ENCODE measurements at regions not wholly inside any gene's neighbourhood (a gene's known extent, or its start where the extent isn't known, plus 50 kb on each side); places are given as distances from the start of the nearest gene placed in this dataset.
"Not testable (repeated sequence)": the region's sequence is repeated elsewhere in the genome, so short reads cannot be mapped to it uniquely, and the experiment has no call there.

GRCh38 chr4:66767442-66767841 is 777.9 kb downstream of the CENPC start:
- intact Hi-C loops (cut with micrococcal nuclease; ENCODE audit: unreplicated experiment), result no loop called here
- DNase-seq (ENCODE audit: low spot score), result no peak
- no peak overlapping the region for H3K4me3 ChIP-seq (ENCODE audit: low read depth, low read length, poor library complexity, severe bottlenecking)
- H3K9me3 ChIP-seq (ENCODE audit: low read depth, low read length, poor library complexity, severe bottlenecking), result no peaks in the 10 kb centered on the region
- ChIA-PET CTCF (no interaction called here), POLR2A (ENCODE audit: low non-redundant PET) (no interaction called here)
- no peaks in the 10 kb centered on the region for H3K27me3 ChIP-seq (replicated peaks; ENCODE audit: insufficient read depth, low read depth, low read length, poor library complexity)
- TF ChIP-seq CTCF (conservative IDR thresholded peaks at IDR 0.05; ENCODE audit: low read depth, low read length), result no peak
- no peak for TF ChIP-seq EZH2 (IDR thresholded peaks at IDR 0.05; ENCODE audit: borderline replicate concordance, low read depth, low read length, poor library complexity, severe bottlenecking)
- no peaks in the 10 kb centered on the region for H3K36me3 ChIP-seq (ENCODE audit: insufficient read depth, low read length, poor library complexity, severe bottlenecking)
- no TSS peak for BruUV-seq (replicated peaks)
- no peak overlapping the region for H3K27ac ChIP-seq (ENCODE audit: low read depth, low read length, poor library complexity, severe bottlenecking)
- H3K4me1 ChIP-seq (ENCODE audit: insufficient read depth, low read length, poor library complexity, severe bottlenecking), result no peaks in the 10 kb centered on the region

DNA sequence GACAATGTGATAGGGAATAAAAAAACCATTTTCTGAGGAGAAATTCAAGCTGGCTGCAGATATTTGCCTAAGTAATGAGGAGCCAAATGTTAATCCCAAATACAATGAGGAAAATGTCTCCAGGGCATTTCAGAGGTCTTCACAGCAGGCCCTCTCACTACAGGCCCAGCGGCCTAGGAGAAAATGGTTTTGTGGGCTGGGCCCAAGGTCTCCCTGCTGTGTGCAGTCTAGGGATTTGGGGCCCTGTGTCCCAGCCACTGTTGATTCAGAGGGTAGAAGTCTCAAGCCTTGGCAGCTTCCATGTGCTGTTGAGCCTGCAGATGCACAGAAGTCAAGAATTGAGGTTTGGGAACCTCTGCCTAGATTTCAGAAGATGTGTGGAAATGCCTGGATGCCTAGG is 778.7 kb downstream of the CENPC start:
- ChIA-PET POLR2A (ENCODE audit: low non-redundant PET) (no interaction called here), CTCF (no interaction called here)
- no peak overlapping the region for H3K27ac ChIP-seq (ENCODE audit: low read depth, low read length, poor library complexity, severe bottlenecking)
- intact Hi-C loops (cut with micrococcal nuclease; ENCODE audit: unreplicated experiment), result no loop called here
- DNase-seq (ENCODE audit: low spot score), result peak; percentile 30
- H3K4me1 ChIP-seq (ENCODE audit: insufficient read depth, low read length, poor library complexity, severe bottlenecking), result no peaks in the 10 kb centered on the region
- H3K9me3 ChIP-seq (ENCODE audit: low read depth, low read length, poor library complexity, severe bottlenecking), result no peaks in the 10 kb centered on the region
- no peaks in the 10 kb centered on the region for H3K27me3 ChIP-seq (replicated peaks; ENCODE audit: insufficient read depth, low read depth, low read length, poor library complexity)
- BruUV-seq (replicated peaks), result no TSS peak
- H3K36me3 ChIP-seq (ENCODE audit: insufficient read depth, low read length, poor library complexity, severe bottlenecking), result no peaks in the 10 kb centered on the region
- TF ChIP-seq CTCF (conservative IDR thresholded peaks at IDR 0.05; ENCODE audit: low read depth, low read length), result no peak
- TF ChIP-seq EZH2 (IDR thresholded peaks at IDR 0.05; ENCODE audit: borderline replicate concordance, low read depth, low read length, poor library complexity, severe bottlenecking), result no peak
- no peak overlapping the region for H3K4me3 ChIP-seq (ENCODE audit: low read depth, low read length, poor library complexity, severe bottlenecking)

- TF ChIP-seq CTCF (conservative IDR thresholded peaks at IDR 0.05; ENCODE audit: low read depth, low read length) (no peak), EZH2 (IDR thresholded peaks at IDR 0.05; ENCODE audit: borderline replicate concordance, low read depth, low read length, poor library complexity, severe bottlenecking) (no peak)
- no peaks in the 10 kb centered on the region for H3K9me3 ChIP-seq (ENCODE audit: low read depth, low read length, poor library complexity, severe bottlenecking)
- no TSS peak for BruUV-seq (replicated peaks)
Measured at GRCh38 chr4:66750273-66750672, 795.0 kb downstream of the CENPC start.

GRCh38 chr4:66746918-66747317 is 798.4 kb downstream of the CENPC start:
- BruUV-seq (replicated peaks); intact Hi-C loops (cut with micrococcal nuclease; ENCODE audit: unreplicated experiment); DNase-seq (ENCODE audit: low spot score); H3K9me3 ChIP-seq (ENCODE audit: low read depth, low read length, poor library complexity, severe bottlenecking); CTCF ChIA-PET; H3K27ac ChIP-seq (ENCODE audit: low read depth, low read length, poor library complexity, severe bottlenecking); H3K4me3 ChIP-seq (ENCODE audit: low read depth, low read length, poor library complexity, severe bottlenecking); H3K27me3 ChIP-seq (replicated peaks; ENCODE audit: insufficient read depth, low read depth, low read length, poor library complexity); H3K4me1 ChIP-seq (ENCODE audit: insufficient read depth, low read length, poor library complexity, severe bottlenecking); POLR2A ChIA-PET (ENCODE audit: low non-redundant PET); H3K36me3 ChIP-seq (ENCODE audit: insufficient read depth, low read length, poor library complexity, severe bottlenecking): not testable (repeated sequence)

More at GRCh38 chr4:66750273-66750672, 795.0 kb downstream of the CENPC start:
- ChIA-PET POLR2A (ENCODE audit: low non-redundant PET) (no interaction called here), CTCF (no interaction called here)
- H3K27ac ChIP-seq (ENCODE audit: low read depth, low read length, poor library complexity, severe bottlenecking), result no peak overlapping the region
- no peaks in the 10 kb centered on the region for H3K36me3 ChIP-seq (ENCODE audit: insufficient read depth, low read length, poor library complexity, severe bottlenecking)
- DNase-seq (ENCODE audit: low spot score), result no peak
- no peaks in the 10 kb centered on the region for H3K4me1 ChIP-seq (ENCODE audit: insufficient read depth, low read length, poor library complexity, severe bottlenecking)
- intact Hi-C loops (cut with micrococcal nuclease; ENCODE audit: unreplicated experiment), result no loop called here
- H3K4me3 ChIP-seq (ENCODE audit: low read depth, low read length, poor library complexity, severe bottlenecking), result no peak overlapping the region
- H3K27me3 ChIP-seq (replicated peaks; ENCODE audit: insufficient read depth, low read depth, low read length, poor library complexity), result no peaks in the 10 kb centered on the region
